ENCODE measurements at regions not wholly inside any gene's neighbourhood (a gene's known extent, or its start where the extent isn't known, plus 50 kb on each side); places are given as distances from the start of the nearest gene placed in this dataset.

- peaks cover 62% of the 10 kb centered on the region for H3K4me1 ChIP-seq (ENCODE audit: low read depth, poor library complexity, severe bottlenecking)
- H4K20me1 ChIP-seq (ENCODE audit: insufficient read depth): no peaks in the 10 kb centered on the region
Observed at GRCh38 chr6:144878577-144878976, 593.4 kb downstream of the UTRN start.

GRCh38 chr6:144879436-144879835, 594.3 kb downstream of the UTRN start:
- no peak for TF ChIP-seq CTCF (conservative IDR thresholded peaks at IDR 0.05; ENCODE audit: low read depth, low read length)
- no peaks in the 10 kb centered on the region for H3K36me3 ChIP-seq (ENCODE audit: insufficient read depth)
- H3K4me3 ChIP-seq (IDR thresholded peaks at IDR 0.05; ENCODE audit: insufficient read depth, low read depth, low read length): no peak overlapping the region

More at GRCh38 chr6:144878577-144878976, 593.4 kb downstream of the UTRN start:
- H3K79me2 ChIP-seq (ENCODE audit: insufficient read depth, low read depth): no peaks in the 10 kb centered on the region
- H3K36me3 ChIP-seq (ENCODE audit: insufficient read depth): no peaks in the 10 kb centered on the region
- H2AFZ ChIP-seq (ENCODE audit: low read depth): no peak overlapping the region
- H3K9ac ChIP-seq: no peak overlapping the region
- peak overlapping the region; percentile 17; the same call in 1 of the 2 replicates for H3K4me2 ChIP-seq
- no peak overlapping the region for H3K4me3 ChIP-seq (IDR thresholded peaks at IDR 0.05; ENCODE audit: insufficient read depth, low read depth, low read length)
- H3K27me3 ChIP-seq (ENCODE audit: insufficient read depth, low read depth): no peaks in the 10 kb centered on the region
- no peak for TF ChIP-seq CTCF (conservative IDR thresholded peaks at IDR 0.05; ENCODE audit: low read depth, low read length)
- H3K27ac ChIP-seq: peak overlapping the region; percentile 9; the same call in 1 of the 2 replicates

GRCh38 chr6:144882425-144882824, 597.3 kb downstream of the UTRN start:
- no peak overlapping the region for H2AFZ ChIP-seq (ENCODE audit: low read depth)

More at GRCh38 chr6:144879436-144879835, 594.3 kb downstream of the UTRN start:
- no peak overlapping the region for H2AFZ ChIP-seq (ENCODE audit: low read depth)
- peak overlapping the region; percentile 17; the same call in 1 of the 2 replicates for H3K4me2 ChIP-seq
- no peaks in the 10 kb centered on the region for H4K20me1 ChIP-seq (ENCODE audit: insufficient read depth)
- no peaks in the 10 kb centered on the region for H3K27me3 ChIP-seq (ENCODE audit: insufficient read depth, low read depth)
- H3K4me1 ChIP-seq (ENCODE audit: low read depth, poor library complexity, severe bottlenecking): peaks cover 56% of the 10 kb centered on the region
- H3K9ac ChIP-seq: no peak overlapping the region
- H3K79me2 ChIP-seq (ENCODE audit: insufficient read depth, low read depth): no peaks in the 10 kb centered on the region
- H3K27ac ChIP-seq: no peak overlapping the region

GRCh38 chr6:144883915-144884314, 598.8 kb downstream of the UTRN start:
- no peak for TF ChIP-seq CTCF (conservative IDR thresholded peaks at IDR 0.05; ENCODE audit: low read depth, low read length)
- Histone ChIP-seq H3K4me2 (no peak overlapping the region), H3K4me1 (ENCODE audit: low read depth, poor library complexity, severe bottlenecking) (peaks cover 11% of the 10 kb centered on the region)

More at GRCh38 chr6:144882425-144882824, 597.3 kb downstream of the UTRN start:
- no peak overlapping the region for H3K4me2 ChIP-seq
- peaks cover 26% of the 10 kb centered on the region for H3K4me1 ChIP-seq (ENCODE audit: low read depth, poor library complexity, severe bottlenecking)
- H3K79me2 ChIP-seq (ENCODE audit: insufficient read depth, low read depth): no peaks in the 10 kb centered on the region
- no peaks in the 10 kb centered on the region for H3K27me3 ChIP-seq (ENCODE audit: insufficient read depth, low read depth)
- H3K36me3 ChIP-seq (ENCODE audit: insufficient read depth): no peaks in the 10 kb centered on the region
- no peaks in the 10 kb centered on the region for H4K20me1 ChIP-seq (ENCODE audit: insufficient read depth)
- H3K4me3 ChIP-seq (IDR thresholded peaks at IDR 0.05; ENCODE audit: insufficient read depth, low read depth, low read length): no peak overlapping the region
- no peak overlapping the region for H3K27ac ChIP-seq
- no peak overlapping the region for H3K9ac ChIP-seq
- TF ChIP-seq CTCF (conservative IDR thresholded peaks at IDR 0.05; ENCODE audit: low read depth, low read length): no peak

More at GRCh38 chr6:144883915-144884314, 598.8 kb downstream of the UTRN start:
- no peak overlapping the region for H3K4me3 ChIP-seq (IDR thresholded peaks at IDR 0.05; ENCODE audit: insufficient read depth, low read depth, low read length)
- no peaks in the 10 kb centered on the region for H4K20me1 ChIP-seq (ENCODE audit: insufficient read depth)
- no peak overlapping the region for H3K9ac ChIP-seq
- H2AFZ ChIP-seq (ENCODE audit: low read depth): no peak overlapping the region
- H3K27me3 ChIP-seq (ENCODE audit: insufficient read depth, low read depth): no peaks in the 10 kb centered on the region
- no peaks in the 10 kb centered on the region for H3K36me3 ChIP-seq (ENCODE audit: insufficient read depth)
- no peaks in the 10 kb centered on the region for H3K79me2 ChIP-seq (ENCODE audit: insufficient read depth, low read depth)
- no peak overlapping the region for H3K27ac ChIP-seq

All from KMS-11 (cell line).